PC-9 (cell line): ENCODE measurements at regions not wholly inside any gene's neighbourhood (a gene's known extent, or its start where the extent isn't known, plus 50 kb on each side); places are given as distances from the start of the nearest gene placed in this dataset.

Experiments used
- BruUV-seq: library from RNA; stranded (reverse); fragments of 400-500 nt; replicated peaks from 2 replicates; lab custom pipeline; 2021; lab: Mats Ljungman, UMichigan
- CTCF ChIA-PET: fragments of 300-600 bp; sonication (Branson Sonifier 250); formaldehyde crosslinking; loops from one replicate; lab custom pipeline; 2022; ENCODE audit warnings: antibody characterized with exemption; lab: Charles Lee
- POLR2A ChIA-PET: fragments of 300-600 bp; sonication (Branson Sonifier 250); formaldehyde crosslinking; loops from one replicate; lab custom pipeline; 2022; ENCODE audit warnings: antibody characterized with exemption; ENCODE audit not compliant: unreplicated experiment; lab: Charles Lee
- DNase-seq, 2 experiments: peaks; one replicate each; pipeline versions ENCODE4 v3.0.0 to v3.0.0-alpha.2; 2015 to 2022; ENCODE audit warnings: mixed read lengths in 1 of 2
- H2AFZ ChIP-seq: fragments of 200-600 bp; sonication (generic); 2 replicates; pipeline ENCODE4 v1.8.1; 2017; ENCODE audit warnings: antibody characterized with exemption
- H3F3A ChIP-seq: fragments of 200-600 bp; sonication (generic); 2 replicates; pipeline ENCODE4 v1.8.1; 2017; ENCODE audit warnings: antibody characterized with exemption, mild to moderate bottlenecking, low read depth; ENCODE audit not compliant: insufficient read depth
- H3K27ac ChIP-seq: fragments of 200-600 bp; sonication (generic); 2 replicates; pipeline ENCODE4 v1.6.1; 2016; ENCODE audit warnings: mixed run types
- H3K27me3 ChIP-seq: fragments of 200-600 bp; sonication (generic); 2 replicates; pipeline ENCODE4 v1.6.1; 2016; ENCODE audit warnings: low read depth, mixed run types; ENCODE audit not compliant: insufficient read depth
- H3K36me3 ChIP-seq: fragments of 200-600 bp; sonication (generic); 2 replicates; pipeline ENCODE4 v1.6.1; 2016; ENCODE audit warnings: low read depth, mixed run types
- H3K4me1 ChIP-seq: fragments of 200-600 bp; sonication (generic); replicated peaks from 2 replicates; pipeline ENCODE4 v1.6.1; 2016; ENCODE audit warnings: mixed run types; ENCODE audit not compliant: insufficient read depth
- H3K4me2 ChIP-seq: fragments of 200-600 bp; sonication (generic); 2 replicates; pipeline ENCODE4 v1.6.1; 2017; ENCODE audit warnings: mixed run types
- H3K4me3 ChIP-seq: fragments of 200-600 bp; sonication (generic); 2 replicates; pipeline ENCODE4 v1.6.1; 2016; ENCODE audit warnings: mixed run types
- H3K79me2 ChIP-seq: fragments of 200-600 bp; sonication (generic); 2 replicates; pipeline ENCODE4 v1.6.1; 2017; ENCODE audit warnings: low read depth, mixed run types
- H3K9me2 ChIP-seq: fragments of 200-600 bp; sonication (generic); 2 replicates; pipeline ENCODE4 v1.8.1; 2017; ENCODE audit warnings: mild to moderate bottlenecking; ENCODE audit not compliant: insufficient read depth
- H3K9me3 ChIP-seq: fragments of 200-600 bp; sonication (generic); 2 replicates; pipeline ENCODE4 v1.8.1; 2016; ENCODE audit warnings: low read depth; ENCODE audit not compliant: insufficient read depth
- H4K20me1 ChIP-seq: fragments of 200-600 bp; sonication (generic); 2 replicates; pipeline ENCODE4 v1.8.1; 2017; ENCODE audit not compliant: insufficient read depth
- CTCF ChIP-seq: fragments of 200-600 bp; sonication (generic); conservative IDR thresholded peaks from 2 replicates; pipeline ENCODE4 v1.6.1; 2017; ENCODE audit warnings: mixed run types, antibody characterized with exemption, mild to moderate bottlenecking, moderate library complexity
- EZH2 ChIP-seq: fragments of 200-600 bp; sonication (generic); IDR thresholded peaks from 2 replicates; pipeline ENCODE4 v1.8.0; 2017; ENCODE audit warnings: antibody characterized with exemption, low read depth
- intact Hi-C: fragments of 100-400 bp; cut with micrococcal nuclease; formaldehyde crosslinking; loops from one replicate; pipeline ENCODE4 v1.10.0; 2022; ENCODE audit not compliant: unreplicated experiment

- Histone ChIP-seq H3K36me3 (no peaks in the 10 kb centered on the region), H2AFZ (no peak overlapping the region), H3K4me2 (no peak overlapping the region), H3K4me1 (no peaks in the 10 kb centered on the region), H3K27ac (no peak overlapping the region), H3F3A (no peaks in the 10 kb centered on the region), H3K27me3 (no peaks in the 10 kb centered on the region), H3K9me3 (no peaks in the 10 kb centered on the region), H3K4me3 (no peak overlapping the region), H3K79me2 (no peaks in the 10 kb centered on the region), H3K9me2 (no peaks in the 10 kb centered on the region), H4K20me1 (no peaks in the 10 kb centered on the region)
- ChIA-PET CTCF (no interaction called here), POLR2A (no interaction called here)
- intact Hi-C loops: no loop called here
- DNase-seq: no peak
- no peak for TF ChIP-seq EZH2
- TF ChIP-seq CTCF: no peak
- no TSS peak for BruUV-seq
Observed at GRCh38 chr10:123244747-123245146, 90.5 kb downstream of the BUB3 start.

- CTCF ChIA-PET: no interaction called here
- Histone ChIP-seq H3K4me3 (no peak overlapping the region), H2AFZ (no peak overlapping the region), H3K36me3 (no peaks in the 10 kb centered on the region), H3K27me3 (no peaks in the 10 kb centered on the region), H3K9me3 (no peaks in the 10 kb centered on the region), H3K27ac (no peak overlapping the region), H3F3A (no peaks in the 10 kb centered on the region), H3K9me2 (no peaks in the 10 kb centered on the region), H4K20me1 (no peaks in the 10 kb centered on the region), H3K4me2 (no peak overlapping the region), H3K4me1 (no peaks in the 10 kb centered on the region), H3K79me2 (no peaks in the 10 kb centered on the region)
- intact Hi-C loops: no loop called here
- no TSS peak for BruUV-seq
- no peak for DNase-seq
- POLR2A ChIA-PET: no interaction called here
- no peak for TF ChIP-seq CTCF
- TF ChIP-seq EZH2: no peak
Observed at GRCh38 chr10:123245264-123245663, 91.1 kb downstream of the BUB3 start.

- intact Hi-C loops: no loop called here
- no TSS peak for BruUV-seq
- H3K27ac ChIP-seq: no peak overlapping the region
- POLR2A ChIA-PET: no interaction called here
- no peaks in the 10 kb centered on the region for H3K27me3 ChIP-seq
- H3K79me2 ChIP-seq: no peaks in the 10 kb centered on the region
- H3F3A ChIP-seq: no peaks in the 10 kb centered on the region
- H3K4me1 ChIP-seq: no peaks in the 10 kb centered on the region
- no peaks in the 10 kb centered on the region for H3K36me3 ChIP-seq
- H3K4me3 ChIP-seq: no peak overlapping the region
- H3K9me3 ChIP-seq: no peaks in the 10 kb centered on the region
- no peaks in the 10 kb centered on the region for H4K20me1 ChIP-seq
- H3K9me2 ChIP-seq: no peaks in the 10 kb centered on the region
- H3K4me2 ChIP-seq: no peak overlapping the region
- CTCF ChIA-PET: no interaction called here
- no peak overlapping the region for H2AFZ ChIP-seq
- TF ChIP-seq CTCF (no peak), EZH2 (no peak)
- no peak for DNase-seq
Observed at GRCh38 chr10:123249894-123250293, 95.7 kb downstream of the BUB3 start.
